ENCODE measurements at regions not wholly inside any gene's neighbourhood (a gene's known extent, or its start where the extent isn't known, plus 50 kb on each side); places are given as distances from the start of the nearest gene placed in this dataset.

- H3K4me3 ChIP-seq (ENCODE audit: low read depth, low read length), result no peak overlapping the region
- no peak for TF ChIP-seq CTCF (IDR thresholded peaks at IDR 0.05; ENCODE audit: borderline replicate concordance, insufficient read depth, low read depth, low read length)
These were observed 148.5 kb downstream of the EDN3 start for GRCh38 chr20:59448851-59449444.

GRCh38 chr20:59451066-59451630 is 150.7 kb downstream of the EDN3 start:
- TF ChIP-seq CTCF (IDR thresholded peaks at IDR 0.05; ENCODE audit: borderline replicate concordance, insufficient read depth, low read depth, low read length), result no peak
- H3K4me3 ChIP-seq (ENCODE audit: low read depth, low read length), result no peak overlapping the region

GRCh38 chr20:59451641-59452040 is 151.2 kb downstream of the EDN3 start:
- TF ChIP-seq CTCF (IDR thresholded peaks at IDR 0.05; ENCODE audit: borderline replicate concordance, insufficient read depth, low read depth, low read length), result no peak
- H3K4me3 ChIP-seq (ENCODE audit: low read depth, low read length), result no peak overlapping the region

DNA sequence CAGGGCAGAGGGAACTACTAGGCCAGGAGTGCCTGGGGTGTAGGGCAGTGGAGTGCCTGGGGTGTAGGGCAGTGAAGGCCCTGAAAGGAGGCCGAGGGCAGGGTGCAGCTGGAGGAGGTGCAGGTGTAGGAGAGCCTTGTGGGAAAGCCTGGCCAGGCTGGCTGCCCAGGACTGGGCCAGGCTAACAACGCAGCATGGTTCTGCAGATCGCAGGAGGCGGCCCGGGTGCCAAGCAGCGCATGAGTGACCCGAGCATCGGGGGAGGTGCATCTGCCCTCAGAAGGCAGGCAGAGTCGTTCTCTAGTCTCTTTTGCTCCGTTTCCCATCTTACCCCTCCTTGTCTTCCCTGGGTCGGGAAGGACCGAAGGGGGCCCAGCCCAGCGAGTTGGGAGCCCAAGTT is 151.5 kb upstream of the PHACTR3 start:
- no peak overlapping the region for H3K4me3 ChIP-seq (ENCODE audit: low read depth, low read length)

DNA sequence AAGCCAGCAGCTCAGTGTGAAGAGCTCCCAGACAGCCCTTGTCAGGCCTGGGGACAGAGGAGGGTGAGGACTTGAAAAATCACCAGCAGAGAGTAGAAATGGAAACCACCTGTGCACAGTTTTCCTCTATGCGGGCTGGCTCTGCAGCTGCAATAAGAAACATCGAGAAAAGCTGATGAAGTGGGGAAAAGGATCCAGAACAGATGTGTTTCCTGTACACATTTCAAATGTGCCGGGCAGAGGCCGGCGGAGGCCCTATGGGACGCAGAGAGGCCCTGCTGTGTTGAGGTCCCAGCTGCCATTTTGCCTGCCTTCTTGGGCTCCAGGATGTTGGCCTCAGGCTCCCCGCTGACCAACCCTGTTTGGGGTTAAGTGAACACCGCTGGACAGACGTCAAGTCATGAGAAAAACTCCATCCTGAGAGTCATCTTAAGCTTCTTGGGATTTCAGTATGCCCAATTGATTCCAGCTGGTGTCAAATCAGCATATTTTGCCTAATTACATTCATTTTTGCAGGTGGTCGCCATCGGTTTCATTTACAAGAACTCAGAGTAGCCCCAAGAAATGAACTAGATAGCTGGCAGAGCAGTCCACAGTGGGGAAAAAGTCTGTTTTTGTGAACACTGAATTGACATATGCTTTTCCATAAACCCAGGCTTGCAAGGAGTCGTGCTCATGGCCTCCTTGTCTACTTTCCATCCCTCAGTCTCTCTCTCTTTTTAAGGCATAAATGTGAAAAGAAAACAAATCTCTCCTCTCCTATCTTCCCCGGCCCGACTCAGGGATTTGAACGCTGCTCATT is 150.4 kb upstream of the PHACTR3 start:
- no peak for TF ChIP-seq CTCF (IDR thresholded peaks at IDR 0.05; ENCODE audit: borderline replicate concordance, insufficient read depth, low read depth, low read length)
- H3K4me3 ChIP-seq (ENCODE audit: low read depth, low read length), result no peak overlapping the region

More for the DNA sequence above, 151.5 kb upstream of the PHACTR3 start:
- no peak for TF ChIP-seq CTCF (IDR thresholded peaks at IDR 0.05; ENCODE audit: borderline replicate concordance, insufficient read depth, low read depth, low read length)

DNA sequence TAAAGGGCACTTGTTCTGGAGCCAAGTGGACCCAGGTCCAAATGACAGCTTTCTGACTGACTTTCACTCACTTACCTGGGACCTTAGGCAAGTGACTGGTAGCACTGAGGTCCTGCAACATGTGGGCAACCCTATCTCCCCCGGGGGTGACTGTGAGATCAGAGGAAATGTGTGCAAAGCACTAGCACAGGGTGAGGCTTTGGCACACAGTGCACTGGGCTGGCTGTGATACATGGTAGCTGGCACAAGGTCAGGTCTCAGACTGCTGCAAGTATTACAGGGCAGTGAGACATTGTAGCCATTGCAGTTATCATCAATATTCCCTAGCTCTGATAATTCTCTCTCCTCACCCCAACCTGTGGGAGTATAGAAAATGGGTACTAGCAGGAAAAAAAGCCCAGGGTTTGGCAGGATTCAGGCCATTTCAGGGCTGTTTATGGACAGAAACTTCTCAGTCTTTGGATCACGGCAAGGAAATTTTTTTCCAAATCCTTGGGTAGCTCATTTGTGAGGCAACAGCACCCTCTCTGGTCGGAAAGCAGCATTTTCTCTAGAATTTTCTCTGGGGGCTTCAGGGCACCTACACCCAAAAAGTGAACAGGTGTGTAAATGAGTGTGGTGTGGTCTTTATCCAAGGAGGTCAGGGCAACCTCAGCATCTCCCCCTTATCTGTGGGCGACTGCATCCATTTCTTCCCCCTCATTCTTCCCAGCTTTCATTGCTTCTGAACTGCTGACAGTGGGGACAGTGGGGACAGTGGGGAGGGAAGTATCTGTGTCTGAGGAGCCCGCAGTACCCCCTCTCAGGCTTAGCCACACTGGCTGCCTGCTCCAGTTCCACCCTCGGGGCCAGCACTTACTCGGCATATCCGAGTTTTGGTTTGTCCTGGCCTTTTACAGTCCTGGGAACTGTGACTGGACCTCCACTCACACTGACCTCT is 148.7 kb upstream of the PHACTR3 start:
- peak; percentile 36; the same call in 1 of the 2 replicates for TF ChIP-seq CTCF (IDR thresholded peaks at IDR 0.05; ENCODE audit: borderline replicate concordance, insufficient read depth, low read depth, low read length)
- H3K4me3 ChIP-seq (ENCODE audit: low read depth, low read length), result no peak overlapping the region
